T-cell (primary cell): ENCODE measurements at regions not wholly inside any gene's neighbourhood (a gene's known extent, or its start where the extent isn't known, plus 50 kb on each side); places are given as distances from the start of the nearest gene placed in this dataset.

Experiments used
- ATAC-seq, 4 experiments: fragments of 200-7000 bp in 3 of 4; fragments of 150-1000 bp in 1 of 4; cut with Tn5 transposase; replicated peaks in 1 of 4; 1 replicate in 3 of 4; 2 replicates in 1 of 4; pipeline ENCODE4 v1.10.0; 2021; ENCODE audit warnings: moderate library complexity in 3 of 4, mild to moderate bottlenecking in 2 of 4, moderate number of reproducible peaks in 1 of 4
- CTCF ChIA-PET, 2 donors: fragments of 300-600 bp; sonication (Branson Sonifier 250); formaldehyde crosslinking; loops; one replicate each; lab custom pipeline; 2022; ENCODE audit warnings: antibody characterized with exemption in 2 of 2; lab: Charles Lee
- POLR2A ChIA-PET, 2 donors: fragments of 300-600 bp; sonication (Branson Sonifier 250); formaldehyde crosslinking; loops; one replicate each; lab custom pipeline; 2022; ENCODE audit warnings: antibody characterized with exemption in 2 of 2; lab: Charles Lee
- DNase-seq, 35 experiments: peaks; one replicate each; pipeline versions ENCODE4 v3.0.0 to v3.0.0-alpha.2; 2013 to 2023
- H3K27ac ChIP-seq: one replicate; pipeline ENCODE4 v1.5.1; 2013; ENCODE audit warnings: low read length
- H3K27me3 ChIP-seq, 2 experiments: replicated peaks in 1 of 2; 1 replicate in 1 of 2; 2 replicates in 1 of 2; pipeline versions ENCODE4 v1.6.1 to v1.7.0; 2013; ENCODE audit warnings: low read length in 1 of 2, mixed read lengths in 1 of 2; ENCODE audit not compliant: control insufficient read depth in 2 of 2, insufficient read depth in 2 of 2; ENCODE audit errors: extremely low read depth in 1 of 2
- H3K36me3 ChIP-seq, 2 donors: 1 replicate in 1 of 2; 2 replicates in 1 of 2; pipeline versions ENCODE4 v1.6.1 to v1.7.0; 2013; ENCODE audit warnings: low read length in 1 of 2; ENCODE audit not compliant: control insufficient read depth in 2 of 2, insufficient read depth in 1 of 2; ENCODE audit errors: extremely low read depth in 1 of 2
- H3K4me1 ChIP-seq, 2 experiments: 1 replicate in 1 of 2; 2 replicates in 1 of 2; pipeline versions ENCODE4 v1.6.1 to v1.7.0; 2013; ENCODE audit warnings: low read length in 2 of 2, mixed read lengths in 1 of 2; ENCODE audit not compliant: insufficient read depth in 2 of 2, control insufficient read depth in 1 of 2; ENCODE audit errors: extremely low read depth in 1 of 2
- H3K4me3 ChIP-seq, 2 donors: 1 replicate in 1 of 2; 2 replicates in 1 of 2; pipeline versions ENCODE4 v1.5.1 to v1.7.0; 2013; ENCODE audit warnings: mild to moderate bottlenecking in 2 of 2, low read length in 1 of 2, moderate library complexity in 1 of 2; ENCODE audit not compliant: control insufficient read depth in 1 of 2; ENCODE audit errors: extremely low read depth in 1 of 2
- H3K9me3 ChIP-seq: 2 replicates; pipeline ENCODE4 v1.7.0; 2013
- H3K27ac Mint-ChIP-seq, 2 donors: one replicate each; pipeline ENCODE4 v1.8.0; 2020 to 2021; ENCODE audit warnings: mild to moderate bottlenecking in 2 of 2, mixed read lengths in 2 of 2
- H3K27me3 Mint-ChIP-seq, 2 donors: one replicate each; pipeline ENCODE4 v1.8.0; 2021 to 2022; ENCODE audit warnings: mixed read lengths in 2 of 2
- H3K36me3 Mint-ChIP-seq: one replicate; pipeline ENCODE4 v1.8.0; 2021; ENCODE audit warnings: mixed read lengths
- H3K4me1 Mint-ChIP-seq, 3 donors: one replicate each; pipeline ENCODE4 v1.8.0; 2020 to 2022; ENCODE audit warnings: mixed read lengths in 3 of 3, mild to moderate bottlenecking in 1 of 3
- H3K4me3 Mint-ChIP-seq, 3 donors: one replicate each; pipeline ENCODE4 v1.8.0; 2020 to 2022; ENCODE audit warnings: mild to moderate bottlenecking in 3 of 3, mixed read lengths in 3 of 3, moderate library complexity in 3 of 3
- H3K9me3 Mint-ChIP-seq, 3 donors: one replicate each; pipeline ENCODE4 v1.8.0; 2020 to 2022; ENCODE audit warnings: mixed read lengths in 3 of 3
- WGBS: methylation state at CpG from one replicate; pipeline ENCODE4 v1.1.5; 2013; ENCODE audit warnings: missing lambda C conversion rate; ENCODE audit not compliant: insufficient coverage; 5-methylcytosine and 5-hydroxymethylcytosine counted together

GRCh38 chr10:32163762-32164148, 107.5 kb upstream of the KIF5B start:
- no peak overlapping the region for H3K27ac Mint-ChIP-seq
- H3K9me3 ChIP-seq, result no peaks in the 10 kb centered on the region
- H3K27ac ChIP-seq, result no peak overlapping the region
- peaks cover 3 to 10% of the 10 kb centered on the region in 2 donors for H3K27me3 Mint-ChIP-seq
- H3K27me3 ChIP-seq, result peaks cover 0 to 5% of the 10 kb centered on the region in 2 experiments
- no peaks in the 10 kb centered on the region for H3K36me3 Mint-ChIP-seq
- CTCF ChIA-PET, result interaction anchor here in 1 of 2 donors (0.6 to 0.7 kb wide), 2 partner anchors 25 to 740 kb away, joined by 3 to 4 read pairs; no protein-coding TSS in a partner anchor
- WGBS, result 81% methylated on average over 5 of the region's 9 CpGs
- H3K36me3 ChIP-seq, result no peaks in the 10 kb centered on the region
- POLR2A ChIA-PET, result no interaction called here
- H3K4me1 ChIP-seq, result no peaks in the 10 kb centered on the region
- H3K9me3 Mint-ChIP-seq, result no peaks in the 10 kb centered on the region
- ATAC-seq (no peak), DNase-seq (no peak)
- H3K4me3 Mint-ChIP-seq, result no peak overlapping the region
- H3K4me3 ChIP-seq, result no peak overlapping the region
- no peaks in the 10 kb centered on the region for H3K4me1 Mint-ChIP-seq

DNA sequence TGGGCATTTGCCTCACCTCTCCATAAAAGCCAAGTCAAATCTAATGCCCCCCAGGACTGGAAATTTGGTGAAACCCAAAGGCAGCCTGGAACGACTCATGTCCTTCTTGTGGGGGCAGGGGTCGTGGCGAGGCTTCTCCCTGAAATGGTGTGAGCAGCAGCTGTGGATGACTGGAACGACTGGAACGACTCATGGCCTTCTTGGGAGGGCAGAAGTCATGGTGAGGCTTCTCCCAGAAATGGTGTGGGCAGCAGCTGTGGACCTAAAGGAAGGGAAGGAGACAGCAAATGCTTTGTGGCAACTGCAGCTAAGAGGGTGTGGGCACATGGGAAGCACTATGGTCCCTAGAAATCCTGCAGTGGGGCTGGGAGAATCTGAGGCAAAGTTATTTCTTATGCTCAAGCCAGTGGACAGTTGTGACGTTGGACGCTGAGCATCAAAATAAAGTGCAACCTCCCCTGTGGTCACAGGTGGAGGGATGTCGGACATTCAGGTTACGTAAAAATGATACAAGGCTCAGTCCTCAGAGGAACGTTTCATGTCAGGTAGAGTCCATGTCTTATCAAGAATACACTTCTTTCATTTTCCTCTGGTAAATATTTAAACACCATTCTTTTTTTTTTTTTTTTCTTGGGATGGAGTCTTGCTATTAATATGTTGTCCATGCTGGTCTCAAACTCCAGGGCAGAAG, 107.0 kb upstream of the KIF5B start:
- no peaks in the 10 kb centered on the region for H3K9me3 ChIP-seq
- ATAC-seq (no peak), DNase-seq (no peak)
- peaks cover 0 to 7% of the 10 kb centered on the region in 2 donors for H3K27me3 Mint-ChIP-seq
- H3K4me1 Mint-ChIP-seq, result no peaks in the 10 kb centered on the region
- H3K9me3 Mint-ChIP-seq, result no peaks in the 10 kb centered on the region
- H3K4me3 Mint-ChIP-seq, result no peak overlapping the region
- no peaks in the 10 kb centered on the region for H3K36me3 ChIP-seq
- WGBS, result 60% methylated on average over 5 of the region's 10 CpGs
- H3K27me3 ChIP-seq, result peaks cover 0 to 5% of the 10 kb centered on the region in 2 experiments
- no peak overlapping the region for H3K4me3 ChIP-seq
- POLR2A ChIA-PET, result no interaction called here
- no peak overlapping the region for H3K27ac ChIP-seq
- H3K27ac Mint-ChIP-seq, result no peak overlapping the region
- H3K4me1 ChIP-seq, result no peaks in the 10 kb centered on the region
- CTCF ChIA-PET, result interaction anchor here in 1 of 2 donors (0.7 kb wide), 1 partner anchor 739 kb away, joined by 4 read pairs; no protein-coding TSS in a partner anchor
- no peaks in the 10 kb centered on the region for H3K36me3 Mint-ChIP-seq

DNA sequence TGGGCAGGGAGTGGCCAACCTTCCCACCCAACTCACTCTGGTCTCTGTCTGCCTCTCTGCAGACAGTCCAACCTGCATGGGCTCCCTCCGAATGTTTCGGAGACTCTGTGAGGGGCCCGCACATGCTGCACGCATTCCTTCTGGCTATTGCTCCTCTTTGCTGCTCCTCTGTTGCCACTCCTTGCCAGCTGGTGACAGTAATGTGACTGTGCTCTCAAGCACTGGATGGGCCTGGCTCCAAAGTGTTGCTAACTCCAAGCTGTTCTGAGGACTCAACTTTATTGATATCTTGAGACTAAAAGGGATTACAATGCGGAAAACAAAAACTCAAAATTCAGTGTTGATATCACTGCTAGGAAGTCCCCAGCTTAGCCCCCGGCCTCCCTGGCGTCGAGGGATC, 105.4 kb upstream of the KIF5B start:
- Histone ChIP-seq H3K27me3 (peaks cover 0 to 5% of the 10 kb centered on the region in 2 experiments), H3K36me3 (no peaks in the 10 kb centered on the region), H3K4me1 (no peaks in the 10 kb centered on the region), H3K4me3 (no peak overlapping the region), H3K27ac (no peak overlapping the region), H3K9me3 (no peaks in the 10 kb centered on the region)
- ChIA-PET POLR2A (no interaction called here), CTCF (no interaction called here)
- no peaks in the 10 kb centered on the region for H3K4me1 Mint-ChIP-seq
- no peak overlapping the region for H3K27ac Mint-ChIP-seq
- H3K36me3 Mint-ChIP-seq, result no peaks in the 10 kb centered on the region
- ATAC-seq (no peak), DNase-seq (no peak)
- peaks cover 0 to 7% of the 10 kb centered on the region in 2 donors for H3K27me3 Mint-ChIP-seq
- H3K9me3 Mint-ChIP-seq, result no peaks in the 10 kb centered on the region
- 93% methylated on average over 8 of the region's 8 CpGs for WGBS
- H3K4me3 Mint-ChIP-seq, result no peak overlapping the region

DNA sequence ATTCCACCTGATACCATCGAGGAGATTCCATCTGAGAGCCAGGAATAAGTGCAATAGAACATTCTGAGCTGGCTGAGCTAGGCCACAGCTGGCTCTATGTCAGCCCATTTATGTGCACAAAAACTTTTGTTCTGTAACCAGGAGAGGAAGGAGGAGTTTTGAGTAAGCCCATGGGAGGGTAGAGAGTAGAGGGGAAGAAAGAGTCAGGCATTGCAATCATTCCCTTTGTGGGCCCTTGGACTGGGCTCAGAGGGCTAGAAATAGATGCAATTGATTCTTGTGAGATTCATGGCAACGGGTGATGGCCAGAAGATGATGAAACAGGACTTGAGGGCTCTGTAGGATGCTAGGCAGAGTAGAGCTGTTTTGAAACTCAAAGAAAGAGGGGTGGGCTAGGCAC, 104.6 kb upstream of the KIF5B start:
- DNase-seq (no peak), ATAC-seq (no peak)
- H3K4me3 Mint-ChIP-seq, result no peak overlapping the region
- H3K9me3 Mint-ChIP-seq, result no peaks in the 10 kb centered on the region
- H3K4me1 ChIP-seq, result no peaks in the 10 kb centered on the region
- H3K27ac Mint-ChIP-seq, result no peak overlapping the region
- no peak overlapping the region for H3K27ac ChIP-seq
- H3K4me3 ChIP-seq, result no peak overlapping the region
- no peaks in the 10 kb centered on the region for H3K36me3 ChIP-seq
- no peaks in the 10 kb centered on the region for H3K4me1 Mint-ChIP-seq
- peaks cover 0 to 10% of the 10 kb centered on the region in 2 donors for H3K27me3 Mint-ChIP-seq
- ChIA-PET POLR2A (interaction anchor here in 1 of 2 donors (0.5 kb wide), 1 partner anchor 113 kb away, joined by 3 read pairs; no protein-coding TSS in a partner anchor), CTCF (no interaction called here)
- H3K9me3 ChIP-seq, result no peaks in the 10 kb centered on the region
- H3K27me3 ChIP-seq, result peaks cover 0 to 5% of the 10 kb centered on the region in 2 experiments
- H3K36me3 Mint-ChIP-seq, result no peaks in the 10 kb centered on the region
- WGBS, result 70% methylated on average over 2 of the region's 2 CpGs

DNA sequence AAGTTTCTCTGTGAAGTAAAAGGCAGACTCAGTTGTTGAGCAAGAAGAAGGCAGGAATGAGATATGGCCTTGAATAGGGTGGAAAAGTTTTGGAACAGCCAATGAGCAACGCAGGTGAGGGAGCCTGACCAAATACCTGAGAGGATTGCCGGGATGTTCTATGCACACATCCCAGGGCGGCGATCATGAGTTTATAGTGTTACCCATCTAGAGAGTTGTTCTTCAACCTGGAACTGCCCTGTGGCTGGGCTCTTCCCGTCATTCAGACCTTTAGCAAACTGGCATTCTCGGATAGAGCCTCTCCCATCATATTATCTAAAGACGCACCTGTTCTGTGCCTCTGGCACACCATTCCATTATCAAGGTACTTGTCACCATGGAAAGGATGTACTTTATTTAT, 103.0 kb upstream of the KIF5B start:
- Mint-ChIP-seq H3K4me1 (no peaks in the 10 kb centered on the region), H3K9me3 (peaks cover 0 to 12% (median 5%) of the 10 kb centered on the region in 3 donors), H3K27me3 (peaks cover 0 to 13% of the 10 kb centered on the region in 2 donors), H3K36me3 (peaks cover 4% of the 10 kb centered on the region), H3K4me3 (no peak overlapping the region), H3K27ac (no peak overlapping the region)
- 100% methylated on average over 4 of the region's 7 CpGs for WGBS
- no peak overlapping the region for H3K4me3 ChIP-seq
- no peaks in the 10 kb centered on the region for H3K9me3 ChIP-seq
- CTCF ChIA-PET, result no interaction called here
- H3K27me3 ChIP-seq, result no peaks in the 10 kb centered on the region
- H3K27ac ChIP-seq, result no peak overlapping the region
- no peaks in the 10 kb centered on the region for H3K4me1 ChIP-seq
- no peak for DNase-seq
- no peaks in the 10 kb centered on the region for H3K36me3 ChIP-seq
- POLR2A ChIA-PET, result no interaction called here
- ATAC-seq, result no peak

DNA sequence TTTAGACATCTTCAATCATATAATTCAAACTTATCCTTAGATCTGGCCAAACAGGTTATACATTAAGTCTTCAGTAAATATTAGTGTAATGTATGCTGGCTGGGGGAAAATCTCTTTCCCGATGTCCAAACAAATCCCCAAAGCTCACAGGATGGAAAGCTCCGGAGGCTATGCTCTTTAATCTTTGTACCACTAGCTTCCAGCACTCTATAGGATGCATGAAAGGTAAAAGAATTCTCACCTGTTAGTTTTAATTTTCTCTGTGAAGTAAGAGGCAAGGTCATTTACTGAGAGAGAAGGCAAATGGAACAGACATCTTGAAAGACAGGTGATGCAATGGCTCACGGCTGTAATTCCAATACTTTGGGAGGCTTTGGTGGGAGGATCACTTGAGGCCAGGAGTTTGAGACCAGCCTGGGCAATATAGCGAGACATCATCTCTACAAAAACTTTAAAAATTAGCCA, 99.8 kb upstream of the KIF5B start:
- peaks cover 4 to 27% (median 12%) of the 10 kb centered on the region in 3 donors for H3K9me3 Mint-ChIP-seq
- ATAC-seq (no peak), DNase-seq (no peak)
- ChIA-PET CTCF (no interaction called here), POLR2A (no interaction called here)
- Histone ChIP-seq H3K4me3 (no peak overlapping the region), H3K36me3 (no peaks in the 10 kb centered on the region), H3K27me3 (no peaks in the 10 kb centered on the region), H3K9me3 (no peaks in the 10 kb centered on the region), H3K4me1 (peaks cover 0 to 3% of the 10 kb centered on the region in 2 experiments), H3K27ac (no peak overlapping the region)
- no peak overlapping the region for H3K27ac Mint-ChIP-seq
- no CpG with 5 or more reads among the region's 4 CpGs for WGBS
- H3K27me3 Mint-ChIP-seq, result peaks cover 0 to 13% of the 10 kb centered on the region in 2 donors
- H3K4me1 Mint-ChIP-seq, result peaks cover 3 to 16% (median 10%) of the 10 kb centered on the region in 3 donors
- H3K4me3 Mint-ChIP-seq, result no peak overlapping the region
- H3K36me3 Mint-ChIP-seq, result peaks cover 4% of the 10 kb centered on the region
